Mesenchymal stem cell (in vitro differentiated cells and primary cell): ENCODE measurements at regions not wholly inside any gene's neighbourhood (a gene's known extent, or its start where the extent isn't known, plus 50 kb on each side); places are given as distances from the start of the nearest gene placed in this dataset.

ENCODE experiments used
- DNase-seq: peaks from one replicate; pipeline ENCODE4 v3.0.0-alpha.2; 2013
- H2AFZ ChIP-seq: one replicate; pipeline ENCODE4 v1.6.1; 2013; ENCODE audit warnings: low read depth, mild to moderate bottlenecking, control low read depth, inconsistent platforms, low read length, moderate library complexity
- H2AK5ac ChIP-seq: 2 replicates; pipeline ENCODE4 v1.6.1; 2013; ENCODE audit warnings: low read length, moderate library complexity, mild to moderate bottlenecking, inconsistent platforms; ENCODE audit not compliant: severe bottlenecking
- H2BK120ac ChIP-seq: one replicate; pipeline ENCODE4 v1.6.1; 2013; ENCODE audit warnings: low read depth, mild to moderate bottlenecking, inconsistent platforms, low read length, moderate library complexity
- H2BK12ac ChIP-seq, 2 experiments: one replicate each; pipeline ENCODE4 v1.6.1; 2013; ENCODE audit warnings: inconsistent platforms in 2 of 2, low read length in 2 of 2, mild to moderate bottlenecking in 2 of 2, moderate library complexity in 2 of 2, control low read depth in 1 of 2
- H2BK15ac ChIP-seq: one replicate; pipeline ENCODE4 v1.6.1; 2013; ENCODE audit warnings: mild to moderate bottlenecking, low read depth, inconsistent platforms; ENCODE audit not compliant: poor library complexity, severe bottlenecking
- H2BK5ac ChIP-seq: 2 replicates; pipeline ENCODE4 v1.6.1; 2013; ENCODE audit warnings: low read depth, mild to moderate bottlenecking, low read length, control low read depth, inconsistent platforms; ENCODE audit not compliant: poor library complexity, severe bottlenecking
- H3K14ac ChIP-seq, 2 experiments: one replicate each; pipeline ENCODE4 v1.6.1; 2013; ENCODE audit warnings: inconsistent platforms in 2 of 2, low read length in 2 of 2, control low read depth in 1 of 2, mild to moderate bottlenecking in 1 of 2, moderate library complexity in 1 of 2
- H3K18ac ChIP-seq, 2 experiments: one replicate each; pipeline ENCODE4 v1.6.1; 2013; ENCODE audit warnings: inconsistent platforms in 2 of 2, low read length in 2 of 2, control low read depth in 1 of 2, low read depth in 1 of 2, mild to moderate bottlenecking in 1 of 2
- H3K23ac ChIP-seq, 2 experiments: one replicate each; pipeline ENCODE4 v1.6.1; 2013; ENCODE audit warnings: inconsistent platforms in 2 of 2, low read length in 2 of 2, mild to moderate bottlenecking in 2 of 2, moderate library complexity in 2 of 2, control low read depth in 1 of 2
- H3K27ac ChIP-seq: 2 replicates; pipeline ENCODE4 v1.5.1; 2013; ENCODE audit warnings: mild to moderate bottlenecking, moderate library complexity, low read length, control low read depth, inconsistent platforms; ENCODE audit not compliant: poor library complexity, severe bottlenecking
- H3K27me3 ChIP-seq, 2 experiments: 2 replicates each; pipeline versions ENCODE4 v1.6.1 to v1.7.0; 2013; ENCODE audit warnings: low read length in 2 of 2, mild to moderate bottlenecking in 2 of 2, moderate library complexity in 2 of 2, control low read depth in 1 of 2, inconsistent platforms in 1 of 2; ENCODE audit not compliant: control insufficient read depth in 1 of 2, insufficient read depth in 1 of 2
- H3K36me3 ChIP-seq, 2 experiments: 2 replicates each; pipeline versions ENCODE4 v1.6.1 to v1.7.0; 2013; ENCODE audit warnings: low read length in 2 of 2, control low read depth in 1 of 2, inconsistent platforms in 1 of 2, low read depth in 1 of 2, mild to moderate bottlenecking in 1 of 2; ENCODE audit not compliant: insufficient read depth in 2 of 2, control insufficient read depth in 1 of 2
- H3K4ac ChIP-seq, 2 experiments: one replicate each; pipeline ENCODE4 v1.6.1; 2013; ENCODE audit warnings: inconsistent platforms in 2 of 2, low read length in 2 of 2, mild to moderate bottlenecking in 2 of 2, moderate library complexity in 2 of 2, control low read depth in 1 of 2, low read depth in 1 of 2
- H3K4me1 ChIP-seq: 2 replicates; pipeline ENCODE4 v1.6.1; 2013; ENCODE audit warnings: low read depth, low read length, control low read depth; ENCODE audit not compliant: control insufficient read depth, insufficient read depth
- H3K4me2 ChIP-seq: 2 replicates; pipeline ENCODE4 v1.6.1; 2013; ENCODE audit warnings: low read length, mild to moderate bottlenecking, inconsistent platforms; ENCODE audit not compliant: poor library complexity, severe bottlenecking
- H3K4me3 ChIP-seq, 2 experiments: 2 replicates each; pipeline versions ENCODE4 v1.5.1 to v1.7.0; 2013; ENCODE audit warnings: low read length in 2 of 2, mild to moderate bottlenecking in 2 of 2, control low read depth in 1 of 2, low read depth in 1 of 2; ENCODE audit not compliant: insufficient read depth in 1 of 2
- H3K79me1 ChIP-seq: replicated peaks from 2 replicates; pipeline ENCODE4 v1.6.1; 2013; ENCODE audit warnings: mild to moderate bottlenecking, control low read depth, low read length, inconsistent platforms; ENCODE audit not compliant: poor library complexity, severe bottlenecking
- H3K9ac ChIP-seq: 2 replicates; pipeline ENCODE4 v1.7.0; 2013; ENCODE audit warnings: mild to moderate bottlenecking, low read length, moderate library complexity
- H3K9me3 ChIP-seq: 2 replicates; pipeline ENCODE4 v1.7.0; 2013; ENCODE audit warnings: mild to moderate bottlenecking, low read length; ENCODE audit not compliant: control insufficient read depth
- H4K8ac ChIP-seq: one replicate; pipeline ENCODE4 v1.6.1; 2013; ENCODE audit warnings: inconsistent platforms, mild to moderate bottlenecking, low read length, moderate library complexity
- H4K91ac ChIP-seq: one replicate; pipeline ENCODE4 v1.6.1; 2013; ENCODE audit warnings: mild to moderate bottlenecking, low read length, inconsistent platforms
- WGBS: methylation state at CpG from one replicate; pipeline ENCODE4 v1.1.7; 2013; ENCODE audit warnings: mixed read lengths; 5-methylcytosine and 5-hydroxymethylcytosine counted together

GRCh38 chr5:4185127-4185526 lies 589.5 kb downstream of the IRX1 start:
- Histone ChIP-seq H3K27me3 (no peaks in the 10 kb centered on the region), H4K8ac (no peak overlapping the region), H3K9me3 (peaks cover 41% of the 10 kb centered on the region), H3K23ac (no peak overlapping the region), H3K4me1 (no peaks in the 10 kb centered on the region), H3K79me1 (no peaks in the 10 kb centered on the region), H2BK5ac (no peak overlapping the region), H2BK120ac (no peak overlapping the region), H3K4me3 (no peak overlapping the region), H3K9ac (no peak overlapping the region), H3K4me2 (no peak overlapping the region), H3K4ac (no peak overlapping the region), H4K91ac (no peak overlapping the region), H3K27ac (no peak overlapping the region), H2BK15ac (no peak overlapping the region), H2BK12ac (no peak overlapping the region), H3K14ac (no peak overlapping the region), H3K18ac (no peak overlapping the region), H3K36me3 (no peaks in the 10 kb centered on the region), H2AK5ac (no peak overlapping the region), H2AFZ (no peak overlapping the region)
- WGBS, result 86% methylated on average over 1 of the region's 2 CpGs
- no peak for DNase-seq

GRCh38 chr5:4188704-4189103 lies 593.1 kb downstream of the IRX1 start:
- H3K4me3 ChIP-seq, result no peak overlapping the region
- H4K91ac ChIP-seq, result no peak overlapping the region
- H2BK5ac ChIP-seq, result no peak overlapping the region
- no peak overlapping the region for H3K18ac ChIP-seq
- H3K9ac ChIP-seq, result no peak overlapping the region
- H4K8ac ChIP-seq, result no peak overlapping the region
- no peak overlapping the region for H2BK120ac ChIP-seq
- no peak overlapping the region for H3K27ac ChIP-seq
- DNase-seq, result no peak
- no peaks in the 10 kb centered on the region for H3K4me1 ChIP-seq
- H2BK12ac ChIP-seq, result no peak overlapping the region
- H3K4me2 ChIP-seq, result no peak overlapping the region
- H3K4ac ChIP-seq, result no peak overlapping the region
- H3K23ac ChIP-seq, result no peak overlapping the region
- no peak overlapping the region for H2AFZ ChIP-seq
- H2BK15ac ChIP-seq, result no peak overlapping the region
- 100% methylated on average over 1 of the region's 4 CpGs for WGBS
- H3K9me3 ChIP-seq, result peaks cover 23% of the 10 kb centered on the region
- no peaks in the 10 kb centered on the region for H3K79me1 ChIP-seq
- no peaks in the 10 kb centered on the region for H3K36me3 ChIP-seq
- H3K14ac ChIP-seq, result no peak overlapping the region
- no peak overlapping the region for H2AK5ac ChIP-seq
- H3K27me3 ChIP-seq, result no peaks in the 10 kb centered on the region

GRCh38 chr5:4189317-4189716 lies 593.7 kb downstream of the IRX1 start:
- no peaks in the 10 kb centered on the region for H3K79me1 ChIP-seq
- no peak overlapping the region for H2BK5ac ChIP-seq
- H3K4me2 ChIP-seq, result no peak overlapping the region
- H2BK120ac ChIP-seq, result no peak overlapping the region
- H2AK5ac ChIP-seq, result no peak overlapping the region
- no peak overlapping the region for H3K27ac ChIP-seq
- H2BK15ac ChIP-seq, result no peak overlapping the region
- WGBS, result 55% methylated on average over 1 of the region's 2 CpGs
- H3K9me3 ChIP-seq, result peaks cover 20% of the 10 kb centered on the region
- no peak overlapping the region for H3K9ac ChIP-seq
- H3K18ac ChIP-seq, result no peak overlapping the region
- no peak overlapping the region for H2BK12ac ChIP-seq
- H3K4ac ChIP-seq, result no peak overlapping the region
- H4K8ac ChIP-seq, result no peak overlapping the region
- no peak overlapping the region for H2AFZ ChIP-seq
- DNase-seq, result no peak
- no peak overlapping the region for H3K4me3 ChIP-seq
- no peak overlapping the region for H3K23ac ChIP-seq
- no peaks in the 10 kb centered on the region for H3K36me3 ChIP-seq
- no peaks in the 10 kb centered on the region for H3K27me3 ChIP-seq
- H3K14ac ChIP-seq, result no peak overlapping the region
- no peaks in the 10 kb centered on the region for H3K4me1 ChIP-seq
- H4K91ac ChIP-seq, result no peak overlapping the region

- Histone ChIP-seq H3K18ac (no peak overlapping the region), H2BK15ac (no peak overlapping the region), H3K79me1 (no peaks in the 10 kb centered on the region), H3K4ac (no peak overlapping the region), H3K23ac (no peak overlapping the region), H3K4me3 (no peak overlapping the region), H4K91ac (no peak overlapping the region), H2BK120ac (no peak overlapping the region), H3K9me3 (peaks cover 9% of the 10 kb centered on the region), H3K27ac (no peak overlapping the region), H3K14ac (no peak overlapping the region), H3K9ac (no peak overlapping the region), H3K4me2 (no peak overlapping the region), H2AK5ac (no peak overlapping the region), H2BK12ac (no peak overlapping the region), H2BK5ac (no peak overlapping the region), H3K4me1 (no peaks in the 10 kb centered on the region), H2AFZ (no peak overlapping the region), H4K8ac (no peak overlapping the region), H3K36me3 (no peaks in the 10 kb centered on the region), H3K27me3 (no peaks in the 10 kb centered on the region)
- DNase-seq, result no peak
- no CpG with 5 or more reads among the region's 3 CpGs for WGBS
Measured at GRCh38 chr5:4191041-4191440, 595.4 kb downstream of the IRX1 start.
